HUES6 (cell line): ENCODE measurements at regions not wholly inside any gene's neighbourhood (a gene's known extent, or its start where the extent isn't known, plus 50 kb on each side); places are given as distances from the start of the nearest gene placed in this dataset.
"Not testable (repeated sequence)": the region's sequence is repeated elsewhere in the genome, so short reads cannot be mapped to it uniquely, and the experiment has no call there.

Experiments
- H3K27ac ChIP-seq: 2 replicates; pipeline ENCODE4 v1.7.0; 2013; ENCODE audit warnings: low read depth, mild to moderate bottlenecking, low read length, inconsistent platforms
- H3K27me3 ChIP-seq: 2 replicates; pipeline ENCODE4 v1.6.1; 2013; ENCODE audit warnings: low read length; ENCODE audit not compliant: control insufficient read depth, insufficient read depth
- H3K36me3 ChIP-seq: 2 replicates; pipeline ENCODE4 v1.6.1; 2013; ENCODE audit warnings: low read length; ENCODE audit not compliant: control insufficient read depth, insufficient read depth
- H3K4me1 ChIP-seq: 2 replicates; pipeline ENCODE4 v1.6.1; 2013; ENCODE audit warnings: low read length; ENCODE audit not compliant: control insufficient read depth, insufficient read depth
- H3K4me3 ChIP-seq: 2 replicates; pipeline ENCODE4 v1.5.1; 2013; ENCODE audit warnings: low read depth, low read length
- H3K9ac ChIP-seq: one replicate; pipeline ENCODE4 v1.6.1; 2013; ENCODE audit warnings: mild to moderate bottlenecking, low read length
- H3K9me3 ChIP-seq: 2 replicates; pipeline ENCODE4 v1.6.1; 2013; ENCODE audit warnings: low read depth, low read length; ENCODE audit not compliant: control insufficient read depth, insufficient read depth

DNA sequence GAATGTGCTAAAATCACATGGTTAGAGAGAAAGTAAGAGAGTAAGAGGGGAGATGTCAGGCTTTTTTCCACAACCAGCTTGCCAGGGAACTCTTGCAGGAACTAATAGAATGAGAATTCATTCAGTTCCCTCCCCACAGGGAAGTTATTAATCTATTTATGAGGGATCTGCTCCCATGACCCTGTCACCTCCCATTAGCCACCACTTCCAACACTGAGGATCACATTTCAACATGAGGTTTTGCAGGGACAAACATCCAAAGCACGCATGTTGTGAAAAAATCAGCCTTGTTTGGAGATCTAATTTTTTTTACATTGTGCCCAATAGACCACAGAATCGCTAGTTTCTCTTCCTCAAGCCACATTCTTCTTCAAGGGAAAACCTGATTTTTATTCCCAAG is 904.0 kb downstream of the TBL1XR1 start:
- Histone ChIP-seq H3K9ac (no peak overlapping the region), H3K36me3 (peaks cover 37% of the 10 kb centered on the region)

DNA sequence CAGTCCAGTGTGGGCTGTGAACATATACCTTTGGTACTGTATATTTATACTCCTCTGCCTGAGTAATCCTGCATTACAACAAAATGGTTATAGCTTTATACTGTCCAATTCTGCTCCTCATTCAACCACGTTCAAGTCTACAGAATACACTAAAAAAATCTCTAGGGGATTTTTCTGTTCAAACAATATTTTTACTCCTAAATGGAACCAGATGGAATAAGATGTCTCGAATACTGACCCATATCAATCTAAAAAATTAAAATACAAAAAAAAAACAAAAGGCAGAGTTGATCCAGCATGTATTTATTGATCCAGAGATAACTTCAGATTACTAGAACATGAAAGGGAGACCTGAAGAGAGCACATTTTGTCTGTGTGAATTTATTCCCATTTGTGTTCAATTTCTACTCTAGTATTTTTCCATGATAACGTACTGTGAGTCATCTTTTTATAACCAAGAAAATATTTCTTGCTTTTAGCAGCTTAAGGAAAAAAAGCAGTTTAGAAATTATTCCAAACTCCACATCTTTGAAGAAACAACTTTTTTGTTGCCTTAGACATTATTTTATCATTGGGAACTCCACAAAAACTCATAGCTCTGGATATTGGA is 910.7 kb downstream of the TBL1XR1 start:
- H3K9me3 ChIP-seq = no peaks in the 10 kb centered on the region
- no peak overlapping the region for H3K4me3 ChIP-seq
- no peaks in the 10 kb centered on the region for H3K4me1 ChIP-seq
- no peak overlapping the region for H3K27ac ChIP-seq
- H3K27me3 ChIP-seq = no peaks in the 10 kb centered on the region
- peaks cover 32% of the 10 kb centered on the region for H3K36me3 ChIP-seq
- H3K9ac ChIP-seq = no peak overlapping the region

More for the DNA sequence above, 904.0 kb downstream of the TBL1XR1 start:
- Histone ChIP-seq H3K4me1 (peaks cover 15% of the 10 kb centered on the region; the same call in 1 of the 2 replicates), H3K27me3 (no peaks in the 10 kb centered on the region), H3K27ac (no peak overlapping the region), H3K9me3 (no peaks in the 10 kb centered on the region), H3K4me3 (no peak overlapping the region)

DNA sequence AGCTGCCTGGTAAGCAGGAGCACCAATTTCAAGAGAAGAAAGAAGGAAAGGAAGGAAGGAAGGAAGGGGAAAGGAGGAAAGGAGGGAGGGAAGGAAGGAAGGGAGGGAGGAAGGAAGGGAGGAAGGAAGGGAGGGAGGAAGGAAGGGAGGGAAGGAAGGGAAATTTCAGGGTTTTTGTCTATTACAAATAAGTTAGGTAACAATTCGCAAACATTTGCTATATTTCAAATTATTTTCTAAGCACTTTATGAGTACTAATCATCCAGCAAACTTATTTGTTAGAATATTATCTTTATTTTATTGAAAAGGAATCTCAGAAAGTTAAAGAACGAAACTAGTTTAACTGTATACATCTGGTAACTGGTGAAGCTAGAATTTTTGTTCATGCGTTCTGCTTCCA is 921.7 kb downstream of the TBL1XR1 start:
- Histone ChIP-seq H3K27me3 (no peaks in the 10 kb centered on the region), H3K9me3 (no peaks in the 10 kb centered on the region), H3K4me1 (no peaks in the 10 kb centered on the region), H3K36me3 (no peaks in the 10 kb centered on the region), H3K27ac (no peak overlapping the region), H3K9ac (no peak overlapping the region), H3K4me3 (no peak overlapping the region)

DNA sequence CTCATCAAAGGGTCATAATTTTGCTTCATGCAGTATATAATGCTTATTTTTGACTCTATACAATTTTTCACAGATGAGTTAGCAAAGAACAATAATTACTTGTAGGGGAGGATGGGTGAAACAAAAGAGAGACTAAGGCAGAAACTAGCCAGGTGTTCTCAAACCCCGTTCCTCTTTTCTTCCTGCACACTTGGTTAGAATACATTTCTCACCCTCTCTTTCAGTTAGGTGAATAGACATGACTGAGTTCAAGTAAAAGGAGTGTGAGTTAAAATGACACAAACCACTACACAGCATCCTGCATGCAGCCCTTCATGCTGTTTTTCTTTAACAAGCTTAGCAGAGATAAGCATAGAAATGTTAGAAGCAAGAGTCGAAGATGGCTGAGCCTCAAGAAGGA is 922.2 kb downstream of the TBL1XR1 start:
- Histone ChIP-seq H3K36me3 (no peaks in the 10 kb centered on the region), H3K27me3 (no peaks in the 10 kb centered on the region), H3K27ac (no peak overlapping the region), H3K9me3 (no peaks in the 10 kb centered on the region), H3K4me3 (no peak overlapping the region), H3K4me1 (no peaks in the 10 kb centered on the region), H3K9ac (no peak overlapping the region)

DNA sequence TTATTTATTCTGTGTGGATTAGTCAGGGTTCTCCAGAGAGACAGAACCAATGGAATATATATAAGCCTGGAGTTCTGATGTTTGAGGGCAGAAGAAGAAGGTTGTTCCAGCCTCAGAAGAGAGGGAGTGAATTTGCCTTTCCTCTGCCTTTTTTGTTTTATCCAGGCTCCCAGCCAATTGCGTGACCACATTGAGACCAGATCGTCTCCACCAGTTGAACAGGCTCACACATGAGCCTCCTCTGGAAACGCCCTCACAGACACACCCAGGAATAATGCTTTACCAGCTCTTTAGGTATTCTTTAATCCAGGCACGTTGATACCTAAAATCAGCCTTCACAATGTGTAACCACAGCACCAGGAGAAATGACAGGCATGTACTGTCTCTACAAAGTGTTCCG is 923.1 kb downstream of the TBL1XR1 start:
- no peaks in the 10 kb centered on the region for H3K36me3 ChIP-seq
- H3K9me3 ChIP-seq = no peaks in the 10 kb centered on the region
- no peak overlapping the region for H3K4me3 ChIP-seq
- no peak overlapping the region for H3K9ac ChIP-seq
- no peaks in the 10 kb centered on the region for H3K4me1 ChIP-seq
- H3K27me3 ChIP-seq = no peaks in the 10 kb centered on the region
- no peak overlapping the region for H3K27ac ChIP-seq

DNA sequence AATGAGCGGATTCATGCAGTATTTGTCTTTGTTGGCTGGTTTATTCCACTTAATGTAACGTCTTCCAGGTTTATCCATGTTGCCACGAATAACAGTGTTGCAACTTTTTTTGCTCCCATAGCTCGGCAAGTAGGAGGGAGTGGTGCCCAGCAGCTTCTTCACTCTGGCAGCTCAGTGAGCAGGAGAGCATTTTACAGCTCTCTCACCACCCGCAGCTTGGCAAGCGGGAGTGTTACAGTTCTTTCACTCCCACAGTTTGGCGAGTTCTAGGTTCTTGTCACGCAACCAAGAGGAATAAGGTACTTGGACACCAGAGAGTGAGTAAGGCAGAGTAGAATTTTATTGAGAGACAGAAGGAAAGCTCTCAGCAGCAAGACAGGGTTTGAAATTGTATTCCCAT is 935.2 kb downstream of the TBL1XR1 start:
- H3K27me3 ChIP-seq = no peaks in the 10 kb centered on the region
- peaks cover 8% of the 10 kb centered on the region; the same call in 1 of the 2 replicates for H3K9me3 ChIP-seq
- H3K4me3 ChIP-seq = no peak overlapping the region
- no peaks in the 10 kb centered on the region for H3K4me1 ChIP-seq
- H3K27ac ChIP-seq = no peak overlapping the region
- H3K9ac ChIP-seq = no peak overlapping the region
- no peaks in the 10 kb centered on the region for H3K36me3 ChIP-seq

DNA sequence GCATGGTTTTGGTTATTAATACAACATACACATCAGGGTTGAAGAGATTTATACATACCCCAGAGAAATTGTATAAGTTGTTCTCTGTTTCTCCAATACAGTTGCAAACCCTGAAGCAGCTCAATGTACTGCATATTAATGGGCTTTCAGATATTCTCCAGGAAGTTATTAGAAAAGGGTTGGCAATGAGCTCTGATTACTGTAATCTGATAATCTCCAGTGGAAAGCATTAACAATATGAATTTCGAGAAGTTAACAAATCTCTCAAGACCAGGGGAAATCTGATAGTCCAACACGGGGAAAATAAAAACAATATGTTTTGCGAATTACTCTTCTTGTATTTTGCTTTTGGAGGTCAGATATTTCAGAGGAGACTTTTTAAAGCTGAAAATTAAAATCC is 950.1 kb downstream of the TBL1XR1 start:
- H3K27ac ChIP-seq = no peak overlapping the region
- no peak overlapping the region for H3K9ac ChIP-seq
- no peaks in the 10 kb centered on the region for H3K4me1 ChIP-seq
- H3K9me3 ChIP-seq = no peaks in the 10 kb centered on the region
- H3K36me3 ChIP-seq = no peaks in the 10 kb centered on the region
- H3K4me3 ChIP-seq = no peak overlapping the region
- H3K27me3 ChIP-seq = no peaks in the 10 kb centered on the region

DNA sequence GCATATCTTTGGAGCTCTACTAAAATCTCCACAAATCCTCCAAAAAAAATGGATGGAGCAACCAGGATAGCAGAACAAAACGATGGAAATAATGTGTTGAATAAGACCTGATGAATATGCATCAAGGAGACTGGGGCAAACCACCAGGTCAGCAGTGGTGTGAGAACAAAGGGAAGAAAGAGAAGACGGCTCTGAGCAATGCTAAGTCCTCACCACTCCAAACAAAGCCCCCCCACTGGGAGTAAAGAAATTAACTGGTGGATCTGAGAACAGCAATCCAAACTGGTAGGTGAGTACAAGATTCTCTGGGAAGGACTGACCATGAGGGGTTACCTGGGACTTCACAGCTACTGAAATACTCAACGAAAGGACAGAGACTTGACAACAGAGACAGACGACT is 977.3 kb downstream of the TBL1XR1 start:
- H3K4me1 ChIP-seq = peaks cover 12% of the 10 kb centered on the region
- H3K4me3 ChIP-seq = no peak overlapping the region
- H3K27ac ChIP-seq = no peak overlapping the region
- no peaks in the 10 kb centered on the region for H3K36me3 ChIP-seq
- H3K27me3 ChIP-seq = no peaks in the 10 kb centered on the region
- H3K9ac ChIP-seq = no peak overlapping the region
- H3K9me3 ChIP-seq = no peaks in the 10 kb centered on the region

DNA sequence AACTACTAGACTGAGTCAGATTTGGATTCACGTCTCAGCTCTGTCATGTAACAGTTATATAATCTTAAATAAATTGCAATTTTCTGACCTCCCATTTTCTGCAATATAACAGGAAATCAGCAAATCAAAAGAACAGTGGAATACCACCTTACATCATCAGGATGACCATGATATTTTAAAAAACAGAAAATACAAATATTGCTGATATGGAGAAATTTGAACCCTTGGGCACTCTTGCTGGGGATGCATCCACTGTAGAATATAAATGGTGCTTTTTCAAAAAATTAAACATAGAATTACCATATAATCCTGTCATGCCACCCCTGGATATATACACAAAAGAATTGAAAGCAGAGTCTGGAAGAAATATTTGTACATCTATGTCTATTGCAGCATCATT is 982.5 kb downstream of the TBL1XR1 start:
- H3K36me3 ChIP-seq = no peaks in the 10 kb centered on the region
- H3K4me1 ChIP-seq = peaks cover 4% of the 10 kb centered on the region
- no peaks in the 10 kb centered on the region for H3K27me3 ChIP-seq
- H3K9me3 ChIP-seq = no peaks in the 10 kb centered on the region
- no peak overlapping the region for H3K9ac ChIP-seq
- H3K4me3 ChIP-seq = no peak overlapping the region
- H3K27ac ChIP-seq = no peak overlapping the region

DNA sequence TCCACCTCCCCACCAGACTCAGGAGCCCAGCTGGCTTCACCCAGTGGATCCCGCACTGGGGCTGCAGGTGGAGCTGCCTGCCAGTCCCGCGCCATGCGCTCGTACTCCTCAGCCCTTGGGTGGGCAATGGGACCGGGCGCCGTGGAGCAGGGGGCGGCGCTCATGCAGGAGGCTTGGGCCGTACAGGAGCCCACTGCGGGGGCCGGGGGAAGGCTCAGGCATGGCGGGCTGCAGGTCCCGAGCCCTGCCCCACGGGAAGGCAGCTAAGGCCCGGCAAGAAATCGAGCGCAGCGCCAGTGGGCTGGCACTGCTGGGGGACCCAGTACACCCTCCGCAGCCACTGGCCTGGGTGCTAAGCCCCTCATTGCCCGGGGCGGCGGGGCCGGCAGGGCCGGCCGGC is 984.0 kb downstream of the TBL1XR1 start:
- not testable (repeated sequence) for H3K4me1 ChIP-seq, H3K27me3 ChIP-seq, H3K27ac ChIP-seq, H3K4me3 ChIP-seq, H3K9me3 ChIP-seq, H3K9ac ChIP-seq, H3K36me3 ChIP-seq

DNA sequence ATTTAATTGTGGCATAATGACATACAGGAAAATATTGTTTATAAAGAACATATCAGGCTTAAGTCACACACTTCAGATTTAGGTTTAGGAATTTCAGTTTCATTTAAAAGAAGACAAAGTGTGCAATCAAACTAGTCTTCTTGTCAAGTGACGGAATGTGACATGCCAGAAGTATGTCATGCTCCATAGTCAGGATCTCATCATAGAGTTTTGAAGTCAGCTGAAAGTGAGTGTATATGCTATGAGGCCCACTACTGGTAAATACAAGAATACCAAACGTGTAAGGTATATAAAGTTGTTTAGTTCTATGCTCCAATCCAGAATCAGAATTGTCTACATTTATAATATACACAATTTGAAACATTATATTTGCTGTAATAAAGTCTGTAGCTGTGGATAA is 988.4 kb downstream of the TBL1XR1 start:
- Histone ChIP-seq H3K9me3 (no peaks in the 10 kb centered on the region), H3K36me3 (no peaks in the 10 kb centered on the region), H3K27me3 (no peaks in the 10 kb centered on the region), H3K4me3 (no peak overlapping the region), H3K4me1 (no peaks in the 10 kb centered on the region), H3K9ac (no peak overlapping the region), H3K27ac (no peak overlapping the region)

DNA sequence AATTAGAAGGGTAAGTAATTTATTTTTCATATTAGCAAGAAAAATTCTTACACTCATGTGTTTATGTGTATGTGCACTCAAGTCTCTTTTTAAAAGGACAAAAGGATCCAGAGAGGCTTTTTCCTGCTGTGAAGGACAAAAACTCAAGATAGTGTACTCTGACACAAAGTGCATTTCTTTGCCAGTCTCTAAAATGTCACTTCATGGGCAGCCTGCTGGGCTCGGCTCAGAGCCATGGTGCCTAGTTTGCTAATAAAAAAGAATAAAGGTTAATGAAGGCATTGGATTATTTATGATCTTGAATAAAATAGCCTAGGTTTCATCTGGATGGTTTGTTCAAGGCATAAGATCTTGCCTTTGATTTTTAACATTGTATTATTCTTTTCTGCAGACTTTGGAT is 989.0 kb downstream of the TBL1XR1 start:
- Histone ChIP-seq H3K27me3 (no peaks in the 10 kb centered on the region), H3K9me3 (no peaks in the 10 kb centered on the region), H3K27ac (no peak overlapping the region), H3K36me3 (no peaks in the 10 kb centered on the region), H3K4me1 (no peaks in the 10 kb centered on the region), H3K4me3 (no peak overlapping the region), H3K9ac (no peak overlapping the region)
